GM12878 (cell line): ENCODE measurements at regions not wholly inside any gene's neighbourhood (a gene's known extent, or its start where the extent isn't known, plus 50 kb on each side); places are given as distances from the start of the nearest gene placed in this dataset.

Experiments
- ATAC-seq: fragments of 200-7000 bp; cut with Tn5 transposase; 3 replicates; pipeline ENCODE4 v1.9.1; 2020; ENCODE audit warnings: mild to moderate bottlenecking, moderate library complexity
- BruUV-seq: library from RNA; stranded (reverse); fragments of 400-500 nt; replicated peaks from 2 replicates; lab custom pipeline; 2021; lab: Mats Ljungman, UMichigan
- CTCF ChIA-PET: fragments of 300-600 bp; sonication (Branson Sonifier 250); formaldehyde crosslinking; extraction: SDS; loops from one replicate; lab custom pipeline; 2021; ENCODE audit warnings: inconsistent platforms; lab: Yijun Ruan, JAX
- POLR2A ChIA-PET: fragments of 350-600 bp; formaldehyde crosslinking; extraction: SDS; loops from one replicate; lab custom pipeline; 2021; ENCODE audit warnings: inconsistent platforms; lab: Charles Lee
- RAD21 ChIA-PET: fragments of 300-600 bp; sonication (Branson Sonifier 250); formaldehyde crosslinking; loops from one replicate; lab custom pipeline; 2023; ENCODE audit warnings: antibody characterized with exemption; ENCODE audit not compliant: unreplicated experiment; lab: Charles Lee
- SMC1A ChIA-PET: fragments of 300-600 bp; sonication (Branson Sonifier 250); formaldehyde crosslinking; loops from one replicate; lab custom pipeline; 2023; ENCODE audit not compliant: unreplicated experiment, uncharacterized antibody; lab: Charles Lee
- DNase-seq: peaks from one replicate; pipeline ENCODE4 v3.0.0-alpha.2; 2011; ENCODE audit warnings: low read depth, low spot score
- FAIRE-seq: peaks from 3 replicates; lab custom pipeline; 2011; peaks lifted over from hg19 to GRCh38; lab: Jason Lieb, UNC
- H2AFZ ChIP-seq: 2 replicates; pipeline ENCODE4 v1.6.0; 2011; ENCODE audit warnings: low read depth, low read length, control low read depth; ENCODE audit not compliant: control insufficient read depth
- H3K27ac ChIP-seq: 2 replicates; pipeline ENCODE4 v1.5.1; 2011; ENCODE audit warnings: control low read depth; ENCODE audit not compliant: control insufficient read depth, insufficient read depth
- H3K27me3 ChIP-seq, 2 experiments: replicated peaks in 1 of 2; 2 replicates each; pipeline versions ENCODE4 v1.6.0 to v1.6.1; 2011; ENCODE audit warnings: low read length in 1 of 2; ENCODE audit not compliant: control insufficient read depth in 2 of 2, insufficient read depth in 2 of 2
- H3K36me3 ChIP-seq, 2 experiments: 2 replicates each; pipeline ENCODE4 v1.5.1; 2011; ENCODE audit warnings: low read length in 1 of 2; ENCODE audit not compliant: control insufficient read depth in 2 of 2, insufficient read depth in 2 of 2
- H3K4me1 ChIP-seq: 2 replicates; pipeline ENCODE4 v1.6.1; 2011; ENCODE audit warnings: mild to moderate bottlenecking, low read length, moderate library complexity, mixed read lengths; ENCODE audit not compliant: control insufficient read depth, insufficient read depth
- H3K4me2 ChIP-seq: 2 replicates; pipeline ENCODE4 v1.6.0; 2011; ENCODE audit warnings: control low read depth; ENCODE audit not compliant: control insufficient read depth, insufficient read depth
- H3K4me3 ChIP-seq: fragments of 200-600 bp; sonication (generic); 2 replicates; pipeline ENCODE4 v1.5.1; 2016
- H3K79me2 ChIP-seq: 2 replicates; pipeline ENCODE4 v1.6.0; 2011; ENCODE audit warnings: low read length; ENCODE audit not compliant: control insufficient read depth, insufficient read depth
- H3K9ac ChIP-seq: 2 replicates; pipeline ENCODE4 v1.8.0; 2011; ENCODE audit warnings: low read length, control low read depth, mixed read lengths; ENCODE audit not compliant: control insufficient read depth, insufficient read depth
- H3K9me3 ChIP-seq: replicated peaks from 3 replicates; pipeline ENCODE4 v1.5.1; 2011; ENCODE audit warnings: mild to moderate bottlenecking, low read length; ENCODE audit not compliant: control insufficient read depth, insufficient read depth
- H4K20me1 ChIP-seq: 2 replicates; pipeline ENCODE4 v1.6.0; 2011; ENCODE audit not compliant: control insufficient read depth, insufficient read depth
- ASH2L ChIP-seq: fragments of 300-600, 200-600 bp; sonication (generic); IDR thresholded peaks from 2 replicates; pipeline ENCODE4 v1.6.1; 2017; ENCODE audit warnings: low read depth, mild to moderate bottlenecking, borderline replicate concordance
- ATF3 ChIP-seq: IDR thresholded peaks from 2 replicates; pipeline ENCODE4 v1.6.1; 2011; ENCODE audit warnings: low read depth, mild to moderate bottlenecking, low read length, moderate library complexity, borderline replicate concordance; ENCODE audit errors: extremely low read depth
- BRCA1 ChIP-seq: IDR thresholded peaks from 2 replicates; pipeline ENCODE4 v1.6.1; 2011; ENCODE audit warnings: low read depth, low read length, improper control_type of control experiment
- CBX3 ChIP-seq: fragments of 200-600 bp; sonication (generic); IDR thresholded peaks from 2 replicates; pipeline ENCODE4 v1.6.1; 2016; ENCODE audit warnings: low read depth, borderline replicate concordance
- CHD2 ChIP-seq: IDR thresholded peaks from 2 replicates; pipeline ENCODE4 v1.6.1; 2011; ENCODE audit warnings: low read depth, low read length, improper control_type of control experiment, borderline replicate concordance
- EED ChIP-seq: sonication (generic); IDR thresholded peaks from 2 replicates; pipeline ENCODE4 v1.6.1; 2016; ENCODE audit warnings: antibody characterized with exemption, low read depth
- GABPA ChIP-seq: IDR thresholded peaks from 2 replicates; pipeline ENCODE4 v1.6.1; 2014; ENCODE audit warnings: antibody characterized with exemption, low read depth, mild to moderate bottlenecking, inconsistent platforms
- NRF1 ChIP-seq: conservative IDR thresholded peaks from 2 replicates; pipeline ENCODE4 v1.6.1; 2011; ENCODE audit warnings: mild to moderate bottlenecking, low read depth, low read length, improper control_type of control experiment
- PBX3 ChIP-seq: IDR thresholded peaks from 2 replicates; pipeline ENCODE4 v1.6.1; 2011; ENCODE audit warnings: mild to moderate bottlenecking, low read depth, low read length, moderate library complexity; ENCODE audit not compliant: insufficient replicate concordance
- RBBP5 ChIP-seq: fragments of 200-600 bp; sonication (generic); conservative IDR thresholded peaks from 2 replicates; pipeline ENCODE4 v1.6.1; 2016
- RELA ChIP-seq: fragments of 450-650 bp; IDR thresholded peaks from 2 replicates; pipeline ENCODE4 v1.8.0; 2014; ENCODE audit warnings: borderline replicate concordance; ENCODE audit not compliant: partially characterized antibody
- TARDBP ChIP-seq: IDR thresholded peaks from 2 replicates; pipeline ENCODE4 v1.6.1; 2016; ENCODE audit warnings: borderline replicate concordance
- WRNIP1 ChIP-seq: IDR thresholded peaks from 2 replicates; pipeline ENCODE4 v1.6.1; 2011; ENCODE audit warnings: low read depth, low read length, improper control_type of control experiment, borderline replicate concordance
- ZBTB40 ChIP-seq: fragments of 450-650 bp; IDR thresholded peaks from 2 replicates; pipeline ENCODE4 v1.6.1; 2016; ENCODE audit warnings: mild to moderate bottlenecking, moderate library complexity, borderline replicate concordance
- WGBS: methylation state at CpG from one replicate; pipeline ENCODE4 v1.1.6; 2016; ENCODE audit warnings: low lambda C conversion rate; ENCODE audit not compliant: insufficient replicate concordance, insufficient coverage; ENCODE audit errors: missing lambda C conversion rate; 5-methylcytosine and 5-hydroxymethylcytosine counted together
- in situ Hi-C: fragments of 300-500 bp; cut with MboI; formaldehyde crosslinking; loops from 9 replicates; pipeline ENCODE4 v1.14.3; 2018; ENCODE audit warnings: mixed read lengths
- intact Hi-C: fragments of 100-400 bp; cut with micrococcal nuclease; formaldehyde crosslinking; loops from one replicate; pipeline ENCODE4 v1.14.2; 2022; ENCODE audit not compliant: unreplicated experiment

- POLR2A ChIA-PET, result no interaction called here
- H3K27me3 ChIP-seq, result no peaks in the 10 kb centered on the region
- no peak for ATAC-seq
- intact Hi-C loops (no loop called here), in situ Hi-C loops (no loop called here)
- SMC1A ChIA-PET, result interaction anchor here (1.8 kb wide), 1 partner anchor 13 kb away, joined by 4 read pairs; no protein-coding TSS in a partner anchor
- TF ChIP-seq ZBTB40 (no peak), EED (no peak), GABPA (no peak), WRNIP1 (no peak), NRF1 (no peak), CBX3 (no peak), BRCA1 (no peak), RELA (no peak), ATF3 (no peak), CHD2 (no peak), RBBP5 (no peak), PBX3 (no peak), TARDBP (no peak), ASH2L (no peak)
- FAIRE-seq, result no peak
- WGBS, result 0% methylated on average over 3 of the region's 3 CpGs
- no peaks in the 10 kb centered on the region for H3K9me3 ChIP-seq
- no peaks in the 10 kb centered on the region for H4K20me1 ChIP-seq
- no TSS peak for BruUV-seq
- H3K27ac ChIP-seq, result no peak overlapping the region
- H3K4me2 ChIP-seq, result no peak overlapping the region
- H3K4me3 ChIP-seq, result no peak overlapping the region
- CTCF ChIA-PET, result interaction anchor here (1.0 kb wide), 1 partner anchor 19 kb away, joined by 3 read pairs; no protein-coding TSS in a partner anchor
- no peaks in the 10 kb centered on the region for H3K4me1 ChIP-seq
- RAD21 ChIA-PET, result no interaction called here
- DNase-seq, result no peak
- no peaks in the 10 kb centered on the region for H3K36me3 ChIP-seq
- H2AFZ ChIP-seq, result no peak overlapping the region
- H3K9ac ChIP-seq, result no peak overlapping the region
- H3K79me2 ChIP-seq, result no peaks in the 10 kb centered on the region
Measured at GRCh38 chr6:62392291-62392690, 106.3 kb upstream of the KHDRBS2 start.
